ENCODE measurements at regions not wholly inside any gene's neighbourhood (a gene's known extent, or its start where the extent isn't known, plus 50 kb on each side); places are given as distances from the start of the nearest gene placed in this dataset.

DNA sequence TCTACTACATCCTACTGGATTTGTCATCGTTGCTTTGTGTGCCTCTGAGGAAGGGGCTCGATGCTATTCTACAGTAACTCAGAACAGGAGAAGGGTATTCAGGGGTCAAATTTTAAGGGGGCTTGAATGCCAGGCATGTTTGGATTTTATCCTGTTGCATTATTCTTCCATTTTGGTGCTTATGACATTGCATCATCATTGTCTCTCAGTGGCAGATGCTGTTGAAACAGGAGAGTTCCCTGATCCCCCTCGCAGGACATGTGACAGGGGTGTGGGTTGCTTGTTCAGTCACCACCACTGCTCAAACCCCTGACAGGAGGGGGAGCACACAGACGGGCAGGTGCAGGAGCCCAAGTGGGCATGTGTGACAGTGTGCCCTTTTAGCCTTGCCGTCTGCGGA lies 156.7 kb downstream of the SLC4A3 start:
- no peak for TF ChIP-seq HDGF (IDR thresholded peaks at IDR 0.05; ENCODE audit: borderline replicate concordance)
- TF ChIP-seq FOXM1 (IDR thresholded peaks at IDR 0.05; ENCODE audit: borderline replicate concordance), result no peak
- TF ChIP-seq TARDBP (IDR thresholded peaks at IDR 0.05), result no peak

Measured in HEK293T (cell line).